NB4 (cell line): ENCODE measurements at regions not wholly inside any gene's neighbourhood (a gene's known extent, or its start where the extent isn't known, plus 50 kb on each side); places are given as distances from the start of the nearest gene placed in this dataset.

ENCODE experiments used
- CTCF ChIP-seq: IDR thresholded peaks from one replicate; pipeline ENCODE4 v1.5.1; 2012; ENCODE audit warnings: low read depth, low read length
- MAX ChIP-seq: IDR thresholded peaks from 2 replicates; pipeline ENCODE4 v1.6.1; 2011; ENCODE audit warnings: low read depth, low read length

DNA sequence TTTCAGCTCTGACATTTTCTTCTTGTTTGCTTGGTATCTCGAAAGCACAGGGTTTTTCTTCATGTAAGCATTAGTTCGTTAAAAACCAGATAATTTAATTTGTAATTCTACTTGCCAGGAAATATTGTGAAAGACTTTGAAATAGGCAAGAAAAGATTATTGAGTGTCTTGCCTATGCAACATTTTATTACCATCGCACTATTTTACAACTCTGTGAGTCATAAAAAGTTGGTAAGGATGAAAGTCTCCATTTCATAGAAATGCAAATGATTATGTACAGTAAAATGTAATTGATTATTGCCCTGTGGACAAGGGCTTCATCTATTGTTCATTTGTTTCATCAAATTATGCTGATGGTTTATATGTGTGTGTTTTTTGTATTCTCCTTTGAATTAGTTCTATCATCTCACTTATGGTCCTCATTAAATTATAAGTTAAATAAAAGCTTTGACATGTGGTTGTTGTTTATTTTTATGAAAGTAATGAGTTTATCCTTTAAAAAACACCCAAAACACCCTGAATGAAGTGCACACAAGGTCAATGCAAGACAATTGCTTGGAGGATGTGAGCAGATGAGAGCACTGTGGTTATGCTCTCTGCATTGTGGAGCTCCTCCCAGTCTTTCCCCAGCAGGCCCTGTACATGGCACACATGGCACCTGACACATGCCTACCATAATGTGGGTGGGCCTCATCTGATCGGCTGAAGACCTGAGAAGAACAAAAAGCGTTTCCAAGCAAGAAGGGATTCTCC is 230.8 kb downstream of the CXCL12 start:
- TF ChIP-seq CTCF: no peak
- no peak for TF ChIP-seq MAX
